ENCODE measurements at regions not wholly inside any gene's neighbourhood (a gene's known extent, or its start where the extent isn't known, plus 50 kb on each side); places are given as distances from the start of the nearest gene placed in this dataset.

GRCh38 chr12:111110556-111110955 is 190.2 kb upstream of the MYL2 start:
- no peak for DNase-seq (ENCODE audit: low spot score)

GRCh38 chr12:111108726-111109125 is 188.3 kb upstream of the MYL2 start:
- DNase-seq (ENCODE audit: low spot score): no peak

GRCh38 chr12:111107392-111108178 is 187.2 kb upstream of the MYL2 start:
- DNase-seq (ENCODE audit: low spot score): no peak

GRCh38 chr12:111105294-111105693 is 184.9 kb upstream of the MYL2 start:
- DNase-seq (ENCODE audit: low spot score): no peak

- DNase-seq (ENCODE audit: low spot score): no peak
Observed at GRCh38 chr12:111103583-111103982, 183.2 kb upstream of the MYL2 start.

DNA sequence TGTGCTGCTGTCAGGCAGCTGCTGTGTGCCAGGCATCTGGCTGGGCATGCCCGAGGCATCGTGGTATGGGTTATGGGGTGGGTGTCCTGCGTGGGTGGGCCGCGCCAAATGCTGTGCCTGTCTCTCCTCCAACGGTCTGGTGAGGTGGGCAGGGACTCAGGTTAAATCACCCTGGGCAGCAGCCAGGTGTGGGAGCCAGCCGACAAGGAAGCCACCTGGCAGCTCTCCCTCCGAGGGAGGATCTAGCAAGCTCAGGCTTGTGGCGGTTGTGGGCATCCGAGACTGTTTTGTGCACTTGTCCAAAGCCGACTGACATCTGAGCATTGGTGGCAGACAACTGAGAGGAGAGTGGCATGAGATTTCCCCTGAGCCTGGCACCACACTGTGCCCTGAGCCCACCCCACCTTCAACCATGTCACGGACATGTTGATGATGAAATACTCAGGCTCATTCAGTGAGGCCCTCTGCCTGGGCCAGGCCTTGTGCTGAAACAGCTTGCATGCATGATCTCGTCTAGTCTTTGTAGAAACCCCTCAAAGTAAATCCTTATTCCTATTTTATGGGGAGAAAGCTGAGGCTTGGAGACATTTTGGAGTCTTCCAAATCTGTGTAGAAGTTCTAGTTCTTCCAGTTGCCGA is 181.8 kb upstream of the MYL2 start:
- no peak for DNase-seq (ENCODE audit: low spot score)

GRCh38 chr12:111101003-111101402 is 180.6 kb upstream of the MYL2 start:
- no peak for DNase-seq (ENCODE audit: low spot score)

DNA sequence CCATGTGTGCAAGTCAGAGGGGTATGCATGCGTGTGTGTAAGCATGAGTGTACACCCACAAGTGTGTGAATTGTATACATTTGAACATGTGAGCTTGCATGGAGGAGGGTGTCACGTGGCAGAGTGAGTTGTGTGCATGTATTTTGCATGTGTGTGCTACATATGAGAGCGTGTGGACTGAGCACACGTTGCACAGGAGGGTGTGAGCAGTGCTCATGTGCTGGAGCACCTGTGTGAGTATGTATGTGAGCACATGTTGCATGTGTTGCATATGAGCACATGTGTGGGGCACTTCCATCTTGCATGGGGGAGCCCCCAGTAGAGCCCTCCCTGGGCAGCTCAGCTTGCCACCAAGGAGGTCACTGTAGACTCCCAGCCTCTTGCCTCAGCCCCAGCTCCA is 180.2 kb upstream of the MYL2 start:
- no peak for DNase-seq (ENCODE audit: low spot score)

DNA sequence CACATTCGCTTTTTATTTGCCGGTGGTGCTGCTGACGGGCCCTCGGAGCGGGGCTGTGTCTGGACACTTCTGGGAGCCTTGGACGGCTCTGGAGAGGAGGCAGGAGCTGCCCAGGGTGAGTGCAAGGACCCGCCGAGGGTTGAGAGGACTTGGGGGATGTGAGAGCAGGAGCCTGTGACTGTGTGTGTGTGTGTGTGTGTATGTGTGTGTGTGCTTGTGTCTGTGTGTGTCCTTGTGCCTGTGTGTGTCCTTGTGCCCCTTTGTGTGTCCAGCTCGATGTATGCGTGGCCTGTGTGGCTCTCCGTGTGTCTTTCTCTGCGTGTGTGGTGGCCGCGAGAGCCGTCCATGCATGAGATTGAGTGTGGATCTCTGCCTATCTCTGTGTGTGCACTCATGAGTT is 179.6 kb upstream of the MYL2 start:
- no peak for DNase-seq (ENCODE audit: low spot score)

DNA sequence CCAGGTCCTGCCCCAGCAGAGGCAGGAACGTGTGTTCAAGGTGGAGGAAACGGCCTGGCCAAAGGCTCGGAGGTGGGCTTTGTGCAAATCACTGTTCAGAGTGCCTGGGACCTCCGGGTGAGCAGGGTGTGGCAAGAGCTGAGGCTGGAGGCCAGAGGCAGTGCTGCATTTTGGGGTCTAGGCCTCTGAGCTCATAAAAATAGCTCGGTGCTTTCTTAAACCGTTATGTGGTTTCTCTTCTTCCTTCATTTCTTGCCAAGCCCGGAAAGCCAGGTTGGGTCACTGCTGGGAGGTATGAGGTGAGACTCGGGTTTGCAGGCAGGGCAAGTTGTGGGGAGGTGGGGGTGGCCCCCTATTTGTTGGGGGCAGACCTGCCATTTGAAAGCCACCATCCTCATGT is 178.8 kb upstream of the MYL2 start:
- DNase-seq (ENCODE audit: low spot score): no peak

- no peak for DNase-seq (ENCODE audit: low spot score)
Observed at GRCh38 chr12:111094157-111095010, 174.0 kb upstream of the MYL2 start.

- DNase-seq (ENCODE audit: low spot score): no peak
Observed at GRCh38 chr12:111093428-111094142, 173.2 kb upstream of the MYL2 start.

GRCh38 chr12:111091051-111091450 is 170.7 kb upstream of the MYL2 start:
- no peak for DNase-seq (ENCODE audit: low spot score)

GRCh38 chr12:111089616-111090015 is 169.2 kb upstream of the MYL2 start:
- DNase-seq (ENCODE audit: low spot score): no peak

DNA sequence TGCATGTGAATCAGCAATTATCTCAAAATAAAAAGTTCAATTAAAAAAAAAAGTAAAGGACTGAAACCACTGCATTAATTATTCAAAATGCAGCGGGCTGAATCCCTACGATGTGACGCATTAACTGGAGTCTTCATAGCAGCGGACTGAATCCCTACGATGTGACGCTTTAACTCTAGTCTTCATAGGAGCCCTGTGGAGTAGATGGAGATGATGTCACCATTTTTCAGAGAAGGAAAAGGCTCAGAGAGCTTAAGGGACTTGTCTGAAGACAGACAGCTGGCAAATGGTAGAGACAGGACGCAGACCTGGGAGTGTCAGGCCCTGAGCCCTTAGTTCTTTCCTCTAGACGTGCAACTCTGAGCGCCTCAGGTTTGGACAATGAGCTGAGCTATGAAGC is 168.0 kb upstream of the MYL2 start:
- DNase-seq (ENCODE audit: low spot score): no peak

DNA sequence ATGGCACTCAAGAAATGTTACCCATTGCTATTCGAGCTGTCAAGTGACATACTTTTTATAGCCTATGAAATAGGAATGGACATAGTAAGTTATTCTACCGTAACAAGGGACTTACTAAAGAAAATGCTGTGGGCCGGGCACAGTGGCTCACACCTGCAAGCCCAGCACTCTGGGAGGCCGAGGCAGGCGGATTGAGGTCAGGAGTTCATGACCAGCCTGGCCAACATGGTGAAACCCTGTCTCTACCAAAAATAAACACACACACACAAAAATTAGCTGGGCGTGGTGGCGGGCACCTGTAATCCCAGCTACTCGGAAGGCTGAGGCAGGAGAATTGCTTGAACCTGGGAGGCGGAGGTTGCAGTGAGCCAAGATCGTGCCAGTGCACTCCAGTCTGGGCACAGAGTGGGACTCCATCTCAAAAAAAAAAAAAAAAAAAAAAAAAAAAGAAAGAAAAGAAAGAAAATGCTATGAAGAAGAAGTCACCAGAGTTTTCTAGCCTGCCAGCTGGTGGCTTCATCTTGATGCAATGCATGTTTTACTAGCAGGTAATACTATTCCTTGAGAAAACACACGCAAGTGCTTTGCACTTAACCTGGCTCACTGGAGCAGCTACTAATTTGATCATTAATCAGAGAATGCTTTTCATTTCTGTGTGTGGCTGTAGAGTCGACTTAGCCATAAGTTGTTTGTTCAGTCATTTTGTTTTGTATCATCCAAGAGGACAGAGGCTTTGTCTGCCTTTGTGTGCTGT is 166.7 kb upstream of the MYL2 start:
- no peak for DNase-seq (ENCODE audit: low spot score)

GRCh38 chr12:111085096-111085495 is 164.7 kb upstream of the MYL2 start:
- DNase-seq (ENCODE audit: low spot score): no peak

DNA sequence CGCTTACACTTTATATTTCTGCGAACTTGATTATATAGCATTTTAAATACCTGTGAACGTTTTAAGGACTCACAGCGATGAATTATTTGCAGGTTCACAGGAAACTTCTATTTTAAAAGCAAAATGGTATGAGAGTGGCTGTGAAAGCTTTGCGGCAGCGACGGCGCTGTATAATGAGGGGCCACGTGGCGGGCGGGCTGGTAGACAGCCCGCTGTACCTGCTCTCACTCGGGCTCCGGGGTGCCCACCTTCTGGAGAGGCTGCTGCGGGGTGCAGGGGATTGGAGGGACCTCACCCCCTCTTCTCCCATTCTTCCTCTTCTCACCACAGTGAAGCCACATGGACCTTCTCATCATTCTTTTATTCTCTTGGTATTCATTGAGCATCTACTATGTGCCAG is 164.2 kb upstream of the MYL2 start:
- DNase-seq (ENCODE audit: low spot score): no peak

DNA sequence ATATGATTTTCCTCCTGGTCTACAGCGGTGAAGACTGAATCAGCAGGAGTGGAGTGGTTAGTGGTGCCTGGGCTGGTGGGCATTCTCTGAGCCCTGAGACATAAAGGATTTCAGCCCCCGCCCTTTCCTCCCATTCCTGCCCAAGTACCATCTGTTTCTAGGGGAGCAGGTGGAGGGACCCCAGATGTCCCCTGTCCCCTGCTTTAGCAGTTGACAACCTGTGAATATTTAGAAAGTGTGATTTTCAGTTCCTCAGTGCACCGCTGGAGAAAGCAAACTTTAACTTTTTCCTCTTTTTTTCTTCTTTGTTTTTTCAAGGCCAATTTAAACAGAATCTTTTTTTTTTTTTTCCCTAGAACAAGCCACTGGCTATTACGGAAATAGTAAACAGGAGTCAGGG is 163.8 kb upstream of the MYL2 start:
- DNase-seq (ENCODE audit: low spot score): no peak

DNA sequence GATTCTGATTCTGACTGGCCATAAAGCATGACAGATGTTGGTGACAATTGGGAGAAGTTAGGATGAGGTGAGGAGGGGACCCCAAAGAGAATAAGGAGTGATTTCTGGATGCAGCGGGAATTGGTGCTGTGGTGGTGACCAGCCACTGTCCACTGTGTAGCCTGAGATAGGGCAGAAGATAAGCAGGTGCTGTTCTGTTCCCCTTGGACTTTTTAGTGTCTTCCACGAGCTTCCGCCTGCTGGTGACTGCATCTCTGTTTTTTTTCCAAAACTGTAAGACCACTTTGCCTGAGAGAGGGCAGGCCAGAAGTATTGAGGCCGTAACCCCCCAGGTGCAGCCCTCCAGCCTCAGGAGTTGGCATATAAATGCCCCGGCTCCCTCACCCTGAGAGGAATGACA is 161.2 kb upstream of the MYL2 start:
- no peak for DNase-seq (ENCODE audit: low spot score)

GRCh38 chr12:111078731-111079130 is 158.4 kb upstream of the MYL2 start:
- no peak for DNase-seq (ENCODE audit: low spot score)

Data from D341Med (cell line).